HG03196 (cell line): ENCODE measurements at regions not wholly inside any gene's neighbourhood (a gene's known extent, or its start where the extent isn't known, plus 50 kb on each side); places are given as distances from the start of the nearest gene placed in this dataset.
"Not testable (repeated sequence)": the region's sequence is repeated elsewhere in the genome, so short reads cannot be mapped to it uniquely, and the experiment has no call there.

Experiments used
- ATAC-seq: cut with Tn5 transposase; IDR thresholded peaks from one replicate; pipeline ENCODE4 v1.9.1; 2021; ENCODE audit not compliant: unreplicated experiment

DNA sequence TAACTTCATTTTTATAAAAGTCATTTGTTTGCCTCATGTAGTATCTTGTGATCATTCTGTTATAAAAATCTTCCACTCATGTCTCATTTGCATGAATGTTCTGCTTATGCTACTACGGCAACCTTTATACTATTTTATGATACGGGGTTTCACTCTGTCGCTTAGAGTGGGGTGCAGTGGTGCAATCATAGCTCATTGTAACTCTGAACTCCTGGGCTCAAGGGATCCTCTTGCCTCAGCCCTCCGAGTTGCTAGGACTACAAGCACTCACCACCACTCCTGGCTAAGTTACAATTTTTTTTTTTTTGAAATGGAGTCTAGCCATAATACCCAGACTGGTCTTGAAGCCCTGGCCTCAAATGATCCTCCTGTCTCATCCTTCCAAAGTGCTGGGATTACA, 154.4 kb upstream of the PREP start:
- no peak for ATAC-seq

DNA sequence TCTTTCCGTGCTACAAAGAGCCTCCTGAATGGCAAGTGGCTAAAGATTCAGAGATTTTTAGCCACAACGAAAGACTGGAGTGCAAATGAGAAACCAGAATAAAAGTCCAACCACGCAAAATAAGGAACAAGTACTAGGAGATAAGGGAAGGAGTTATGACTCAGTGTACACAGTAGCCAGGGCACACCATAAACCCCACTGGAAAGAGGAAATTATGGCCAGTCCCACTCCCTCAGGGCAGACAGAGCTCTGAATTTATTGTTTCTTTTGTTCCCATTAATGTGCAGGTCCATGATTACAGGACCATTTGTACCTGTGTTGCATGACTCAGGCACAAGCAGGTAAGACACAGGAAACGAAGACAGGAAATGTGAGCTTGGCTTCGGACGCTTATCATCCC, 150.3 kb upstream of the PREP start:
- ATAC-seq: no peak

- no peak for ATAC-seq
These were observed 148.2 kb upstream of the PREP start for GRCh38 chr6:105550955-105551620.

- no peak for ATAC-seq
These were observed 143.9 kb upstream of the PREP start for GRCh38 chr6:105546754-105547153.

- no peak for ATAC-seq
These were observed 143.3 kb upstream of the PREP start for GRCh38 chr6:105545947-105546731.

- no peak for ATAC-seq
These were observed 142.5 kb upstream of the PREP start for GRCh38 chr6:105545228-105545920.

DNA sequence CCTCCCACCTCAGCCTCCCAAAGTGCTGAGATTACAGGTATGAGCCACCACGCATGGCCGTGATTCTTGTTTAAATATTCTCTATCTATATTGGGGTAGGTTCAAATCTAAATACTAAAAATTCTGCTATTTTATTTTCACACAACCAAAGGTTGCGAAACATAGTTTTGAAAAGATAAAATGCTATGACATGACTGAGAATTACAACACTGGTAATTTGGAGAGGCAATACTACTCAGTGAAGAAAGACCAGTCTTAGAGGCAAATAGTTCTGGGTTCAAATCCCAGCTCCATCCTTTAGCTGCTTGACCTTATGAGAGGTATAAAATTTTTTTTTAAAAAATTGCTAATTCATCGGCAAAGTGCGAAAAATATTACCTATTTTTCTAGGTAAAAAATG, 137.0 kb upstream of the PREP start:
- no peak for ATAC-seq

DNA sequence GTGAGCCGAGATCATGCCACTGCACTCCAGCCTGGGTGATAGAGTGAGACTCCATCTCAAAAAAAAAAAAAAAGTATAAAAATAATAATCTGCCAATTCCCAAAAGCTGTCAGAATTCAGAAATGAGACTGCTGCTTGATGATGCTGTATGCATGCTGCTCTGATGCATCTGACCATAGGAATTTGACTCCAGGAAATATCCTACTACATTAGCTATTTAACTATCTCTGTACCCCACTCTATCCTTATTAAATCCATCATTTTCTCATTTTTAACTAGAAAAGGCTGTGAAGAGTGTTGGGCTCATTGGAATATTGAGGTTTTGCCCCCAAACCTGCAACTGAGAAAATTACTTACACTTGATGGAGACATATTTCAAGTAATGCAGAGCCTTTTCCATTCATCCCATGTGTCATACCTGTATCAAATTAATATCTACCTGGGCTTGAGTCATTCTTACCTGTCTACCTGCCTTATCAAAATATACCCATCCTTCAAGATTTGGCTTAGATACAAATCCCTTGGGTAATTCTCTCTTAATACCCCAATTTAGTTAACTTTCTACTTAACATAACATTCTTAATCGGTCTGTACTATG, 135.2 kb upstream of the PREP start:
- ATAC-seq: no peak

DNA sequence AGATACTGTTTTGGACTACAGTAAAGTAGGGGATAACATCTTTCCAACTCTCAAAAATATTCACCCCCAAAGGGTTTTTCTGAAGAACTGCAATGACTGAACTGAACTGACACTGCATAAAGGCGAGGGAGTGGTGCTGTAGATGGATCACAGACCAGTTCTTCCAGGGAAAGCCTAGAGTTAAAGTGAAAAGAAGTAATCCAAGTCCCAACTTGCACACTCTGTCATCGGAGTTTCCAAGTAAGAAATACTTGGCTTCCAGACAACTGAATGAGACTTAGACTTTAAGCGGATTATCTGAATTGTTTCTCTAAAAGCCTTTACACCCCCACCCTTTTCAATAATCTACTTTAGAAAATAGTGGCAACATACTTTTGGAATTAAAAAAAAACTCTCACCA, 134.1 kb upstream of the PREP start:
- ATAC-seq: no peak

GRCh38 chr6:105533301-105533700, 130.4 kb upstream of the PREP start:
- ATAC-seq: no peak

- no peak for ATAC-seq
These were observed 123.5 kb upstream of the PREP start for GRCh38 chr6:105526225-105526872.

GRCh38 chr6:105522626-105523322, 119.9 kb upstream of the PREP start:
- no peak for ATAC-seq

- no peak for ATAC-seq
These were observed 117.1 kb upstream of the PREP start for GRCh38 chr6:105519954-105520353.

- not testable (repeated sequence) for ATAC-seq
These were observed 116.1 kb upstream of the PREP start for GRCh38 chr6:105518993-105519392.

GRCh38 chr6:105515054-105515453, 112.2 kb upstream of the PREP start:
- no peak for ATAC-seq

- ATAC-seq: no peak
These were observed 111.4 kb upstream of the PREP start for GRCh38 chr6:105514306-105514705.

- no peak for ATAC-seq
These were observed 108.8 kb upstream of the PREP start for GRCh38 chr6:105511639-105512038.

DNA sequence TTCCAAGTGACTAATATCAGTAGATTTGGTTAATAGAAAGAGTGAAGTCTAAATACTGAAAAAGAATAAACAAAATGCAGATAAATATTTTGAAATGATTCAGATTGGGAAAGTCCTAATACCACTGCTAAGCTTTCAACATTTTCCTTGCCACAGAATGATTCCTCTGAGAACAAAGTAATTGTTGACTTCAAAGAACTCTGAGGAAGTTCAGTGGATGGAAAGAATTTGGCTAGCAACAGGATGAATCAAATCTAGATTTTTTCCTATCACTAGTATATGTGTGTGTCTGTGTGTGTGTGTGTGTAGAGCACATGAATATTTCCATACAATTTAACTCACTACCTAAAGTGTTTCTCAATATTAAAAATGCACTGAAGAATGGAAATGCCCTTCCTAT, 107.9 kb upstream of the PREP start:
- no peak for ATAC-seq

DNA sequence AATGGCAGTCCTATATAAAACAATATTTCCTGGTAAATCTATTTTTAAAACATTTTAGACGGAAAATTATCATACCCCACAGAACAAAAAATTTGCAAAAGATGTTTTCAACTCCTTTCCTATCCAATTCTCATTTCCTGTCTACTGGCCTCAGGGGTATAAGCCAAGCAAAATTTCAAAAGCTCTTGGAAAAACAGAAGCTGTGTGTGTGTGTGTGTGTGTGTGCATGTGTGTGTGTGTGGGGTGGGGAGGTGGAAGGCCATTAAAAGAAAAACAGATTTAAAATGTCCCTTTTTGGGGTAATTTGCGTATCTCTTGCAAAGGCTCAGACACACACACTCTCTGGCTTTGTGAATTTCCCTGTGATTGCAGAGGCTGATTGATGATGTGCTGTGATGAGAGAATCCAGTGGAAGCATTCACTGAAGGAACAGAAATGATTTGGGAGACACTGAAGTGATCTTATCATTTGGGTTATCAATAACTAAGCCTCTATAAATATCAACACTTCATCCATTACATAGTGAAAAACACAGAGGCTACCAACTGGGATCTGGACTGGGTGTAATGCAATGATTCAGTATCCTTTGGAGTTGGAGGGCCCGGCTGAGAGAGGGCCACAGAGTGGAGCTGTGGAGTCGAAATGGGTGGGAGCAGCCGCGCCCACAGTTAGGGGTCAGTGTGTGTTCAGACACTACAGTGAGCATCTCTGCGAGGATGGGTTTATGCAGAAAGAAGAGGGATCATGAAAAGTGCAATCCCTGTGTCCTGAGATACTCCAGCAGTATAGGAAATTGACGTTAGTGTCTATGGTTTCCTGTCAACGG, 106.8 kb upstream of the PREP start:
- no peak for ATAC-seq

- no peak for ATAC-seq
These were observed 104.9 kb upstream of the PREP start for GRCh38 chr6:105507811-105508210.
